Breast epithelium (tissue), 4 donors: ENCODE measurements at regions not wholly inside any gene's neighbourhood (a gene's known extent, or its start where the extent isn't known, plus 50 kb on each side); places are given as distances from the start of the nearest gene placed in this dataset.

Source experiments
- DNase-seq, 2 donors: peaks; one replicate each; pipeline ENCODE4 v3.0.0-alpha.2; 2019; ENCODE audit warnings: low spot score in 2 of 2
- H3K27ac ChIP-seq, 2 donors: fragments of 200-600 bp; sonication (generic) in 1 of 2; one replicate each; pipeline ENCODE4 v1.5.1; 2016 to 2019; ENCODE audit warnings: mild to moderate bottlenecking in 1 of 2
- H3K27me3 ChIP-seq, 2 donors: fragments of 200-600 bp; sonication (generic) in 1 of 2; one replicate each; pipeline versions ENCODE4 v1.5.1 to v1.6.0; 2017 to 2019; ENCODE audit warnings: control low read depth in 1 of 2, mild to moderate bottlenecking in 1 of 2
- H3K36me3 ChIP-seq: fragments of 200-600 bp; one replicate; pipeline ENCODE4 v1.5.1; 2019
- H3K4me1 ChIP-seq, 2 donors: fragments of 200-600 bp; sonication (generic); one replicate each; pipeline ENCODE4 v1.5.1; 2016 to 2019; ENCODE audit warnings: control low read depth in 1 of 2
- H3K4me3 ChIP-seq, 3 donors: fragments of 200-600 bp; sonication (generic); 1 replicate in 2 of 3; 2 replicates in 1 of 3; pipeline ENCODE4 v1.5.1; 2016 to 2019; ENCODE audit warnings: mild to moderate bottlenecking in 3 of 3, moderate library complexity in 2 of 3
- H3K9me3 ChIP-seq, 2 donors: fragments of 200-600 bp; sonication (generic) in 1 of 2; one replicate each; pipeline ENCODE4 v1.5.1; 2016 to 2019; ENCODE audit warnings: control low read depth in 1 of 2
- CTCF ChIP-seq, 3 donors: fragments of 450-650 bp; IDR thresholded peaks; one replicate each; pipeline ENCODE4 v1.5.1; 2016 to 2017; ENCODE audit warnings: antibody characterized with exemption in 3 of 3, mild to moderate bottlenecking in 3 of 3, moderate library complexity in 3 of 3
- POLR2A ChIP-seq: fragments of 450-650 bp; IDR thresholded peaks from one replicate; pipeline ENCODE4 v1.6.1; 2016; ENCODE audit warnings: antibody characterized with exemption, mild to moderate bottlenecking, moderate library complexity
- POLR2AphosphoS5 ChIP-seq, 3 donors: sonication (generic); formaldehyde crosslinking; IDR thresholded peaks; one replicate each; pipeline ENCODE4 v1.6.1; 2017; ENCODE audit warnings: antibody characterized with exemption in 3 of 3
- intact Hi-C: fragments of 100-400 bp; cut with DNase I; formaldehyde crosslinking; loops from one replicate; pipeline ENCODE4 v1.15.1; 2023; ENCODE audit warnings: low total_unique reads

GRCh38 chr6:101257163-101257562, 136.3 kb upstream of the GRIK2 start:
- TF ChIP-seq POLR2A (no peak), CTCF (IDR thresholded peaks at IDR 0.05) (no peak), POLR2AphosphoS5 (IDR thresholded peaks at IDR 0.05) (no peak)
- intact Hi-C loops = no loop called here
- no peaks in the 10 kb centered on the region for H3K4me1 ChIP-seq
- no peaks in the 10 kb centered on the region for H3K36me3 ChIP-seq
- H3K27me3 ChIP-seq = no peaks in the 10 kb centered on the region
- no peak for DNase-seq
- peaks cover 0 to 24% of the 10 kb centered on the region in 2 donors for H3K9me3 ChIP-seq
- no peak overlapping the region for H3K27ac ChIP-seq
- no peak overlapping the region for H3K4me3 ChIP-seq

GRCh38 chr6:101259505-101259904, 134.0 kb upstream of the GRIK2 start:
- Histone ChIP-seq H3K4me3 (no peak overlapping the region), H3K36me3 (no peaks in the 10 kb centered on the region), H3K27ac (no peak overlapping the region), H3K27me3 (no peaks in the 10 kb centered on the region), H3K9me3 (peaks cover 0 to 24% of the 10 kb centered on the region in 2 donors), H3K4me1 (no peaks in the 10 kb centered on the region)
- no peak for DNase-seq
- TF ChIP-seq CTCF (IDR thresholded peaks at IDR 0.05) = no peak
- TF ChIP-seq POLR2A = no peak
- TF ChIP-seq POLR2AphosphoS5 (IDR thresholded peaks at IDR 0.05) = no peak
- intact Hi-C loops = no loop called here

GRCh38 chr6:101263596-101263995, 129.9 kb upstream of the GRIK2 start:
- Histone ChIP-seq H3K27me3 (no peaks in the 10 kb centered on the region), H3K4me3 (no peak overlapping the region), H3K27ac (no peak overlapping the region), H3K4me1 (no peaks in the 10 kb centered on the region), H3K36me3 (no peaks in the 10 kb centered on the region), H3K9me3 (no peaks in the 10 kb centered on the region)
- no peak for TF ChIP-seq POLR2AphosphoS5 (IDR thresholded peaks at IDR 0.05)
- TF ChIP-seq CTCF (IDR thresholded peaks at IDR 0.05) = no peak
- no peak for TF ChIP-seq POLR2A
- DNase-seq = no peak
- intact Hi-C loops = no loop called here

GRCh38 chr6:101266063-101266462, 127.4 kb upstream of the GRIK2 start:
- TF ChIP-seq POLR2AphosphoS5 (IDR thresholded peaks at IDR 0.05) (no peak), POLR2A (no peak), CTCF (IDR thresholded peaks at IDR 0.05) (no peak)
- intact Hi-C loops = no loop called here
- Histone ChIP-seq H3K4me3 (no peak overlapping the region), H3K27ac (no peak overlapping the region), H3K9me3 (peaks cover 0 to 8% of the 10 kb centered on the region in 2 donors), H3K36me3 (no peaks in the 10 kb centered on the region), H3K4me1 (no peaks in the 10 kb centered on the region), H3K27me3 (no peaks in the 10 kb centered on the region)
- no peak for DNase-seq

GRCh38 chr6:101268541-101268940, 125.0 kb upstream of the GRIK2 start:
- no peak overlapping the region for H3K4me3 ChIP-seq
- no peaks in the 10 kb centered on the region for H3K36me3 ChIP-seq
- peaks cover 0 to 15% of the 10 kb centered on the region in 2 donors for H3K9me3 ChIP-seq
- DNase-seq = no peak
- intact Hi-C loops = no loop called here
- H3K27ac ChIP-seq = no peak overlapping the region
- H3K4me1 ChIP-seq = no peaks in the 10 kb centered on the region
- TF ChIP-seq POLR2AphosphoS5 (IDR thresholded peaks at IDR 0.05) = no peak
- TF ChIP-seq CTCF (IDR thresholded peaks at IDR 0.05) = no peak
- no peak for TF ChIP-seq POLR2A
- no peaks in the 10 kb centered on the region for H3K27me3 ChIP-seq
